Caco-2 (cell line): ENCODE measurements at regions not wholly inside any gene's neighbourhood (a gene's known extent, or its start where the extent isn't known, plus 50 kb on each side); places are given as distances from the start of the nearest gene placed in this dataset.

Source experiments
- BruUV-seq: library from RNA; stranded (reverse); fragments of 400-500 nt; replicated peaks from 2 replicates; lab custom pipeline; 2021; lab: Mats Ljungman, UMichigan
- CTCF ChIA-PET: fragments of 300-600 bp; sonication (Branson Sonifier 250); formaldehyde crosslinking; loops from one replicate; lab custom pipeline; 2022; ENCODE audit warnings: antibody characterized with exemption; lab: Charles Lee
- POLR2A ChIA-PET: fragments of 300-600 bp; sonication (Branson Sonifier 250); formaldehyde crosslinking; loops from one replicate; lab custom pipeline; 2022; ENCODE audit warnings: antibody characterized with exemption; lab: Charles Lee
- DNase-seq, 2 experiments: peaks; one replicate each; pipeline versions ENCODE4 v3.0.0 to v3.0.0-alpha.2; 2020 to 2022
- H3K27me3 ChIP-seq: replicated peaks from 2 replicates; pipeline ENCODE4 v1.6.0; 2011; ENCODE audit warnings: low read length; ENCODE audit not compliant: control insufficient read depth, insufficient read depth
- H3K36me3 ChIP-seq: 2 replicates; pipeline ENCODE4 v1.5.1; 2011; ENCODE audit warnings: low read length; ENCODE audit not compliant: control insufficient read depth, insufficient read depth
- H3K4me1 ChIP-seq: fragments of 250-450 bp; sonication (Bioruptor Pico); 2 replicates; pipeline ENCODE4 v1.5.1; 2020; ENCODE audit warnings: mild to moderate bottlenecking
- H3K4me3 ChIP-seq: 2 replicates; pipeline ENCODE4 v1.5.1; 2011; ENCODE audit warnings: low read depth, mild to moderate bottlenecking, control low read depth, low read length
- H3K9me3 ChIP-seq: fragments of 250-450 bp; sonication (Bioruptor Pico); 2 replicates; pipeline ENCODE4 v1.5.1; 2020; ENCODE audit warnings: mild to moderate bottlenecking, moderate library complexity
- H3K27ac Mint-ChIP-seq: one replicate; pipeline ENCODE4 v1.8.0; 2022; ENCODE audit warnings: mixed read lengths; ENCODE audit not compliant: unreplicated experiment
- H3K27me3 Mint-ChIP-seq: one replicate; pipeline ENCODE4 v1.8.0; 2022; ENCODE audit warnings: mixed read lengths; ENCODE audit not compliant: insufficient read depth, unreplicated experiment
- H3K36me3 Mint-ChIP-seq: one replicate; pipeline ENCODE4 v1.8.0; 2022; ENCODE audit warnings: mild to moderate bottlenecking, mixed read lengths; ENCODE audit not compliant: insufficient read depth, unreplicated experiment
- H3K4me1 Mint-ChIP-seq: one replicate; pipeline ENCODE4 v1.8.0; 2022; ENCODE audit warnings: low read depth, mixed read lengths; ENCODE audit not compliant: unreplicated experiment
- H3K4me3 Mint-ChIP-seq: one replicate; pipeline ENCODE4 v1.8.0; 2022; ENCODE audit warnings: mild to moderate bottlenecking, moderate library complexity, mixed read lengths; ENCODE audit not compliant: unreplicated experiment
- H3K9me3 Mint-ChIP-seq: one replicate; pipeline ENCODE4 v1.8.0; 2022; ENCODE audit warnings: mixed read lengths; ENCODE audit not compliant: unreplicated experiment
- CTCF ChIP-seq, 2 experiments: fragments of 200-600 bp in 1 of 2; IDR thresholded peaks; 1 replicate in 1 of 2; 2 replicates in 1 of 2; pipeline versions ENCODE4 v1.5.1 to v1.8.0; 2011 to 2022; ENCODE audit warnings: antibody characterized with exemption in 1 of 2, control low read depth in 1 of 2, inconsistent platforms in 1 of 2, low read depth in 1 of 2, low read length in 1 of 2, mild to moderate bottlenecking in 1 of 2, moderate library complexity in 1 of 2; ENCODE audit not compliant: insufficient read depth in 1 of 2, severe bottlenecking in 1 of 2, unreplicated experiment in 1 of 2
- intact Hi-C: fragments of 100-400 bp; cut with micrococcal nuclease; formaldehyde crosslinking; loops from one replicate; pipeline ENCODE4 v1.10.0; 2022; ENCODE audit not compliant: unreplicated experiment

GRCh38 chr2:43127208-43127940 lies 99.0 kb downstream of the ZFP36L2 start:
- no peak overlapping the region for H3K4me3 Mint-ChIP-seq
- H3K9me3 ChIP-seq: no peaks in the 10 kb centered on the region
- peak; percentile 66 to 72 for DNase-seq
- intact Hi-C loops: no loop called here
- ChIA-PET POLR2A (no interaction called here), CTCF (interaction anchor here (0.6 to 1.5 kb wide), 3 partner anchors 21 to 180 kb away, joined by 3 read pairs; no protein-coding TSS in a partner anchor)
- TF ChIP-seq CTCF (IDR thresholded peaks at IDR 0.05; ENCODE audit: insufficient read depth in 1 of 2, low read depth in 1 of 2, low read length in 1 of 2, severe bottlenecking in 1 of 2, unreplicated experiment in 1 of 2): peak; percentile 44 to 75
- H3K4me1 Mint-ChIP-seq: peaks cover 38% of the 10 kb centered on the region
- H3K36me3 Mint-ChIP-seq: peaks cover 3% of the 10 kb centered on the region
- peaks cover 36% of the 10 kb centered on the region for H3K4me1 ChIP-seq
- BruUV-seq: no TSS peak
- H3K27ac Mint-ChIP-seq: no peak overlapping the region
- H3K9me3 Mint-ChIP-seq: no peaks in the 10 kb centered on the region
- no peaks in the 10 kb centered on the region; the same call in 1 of the 2 replicates for H3K36me3 ChIP-seq
- H3K27me3 Mint-ChIP-seq: no peaks in the 10 kb centered on the region
- H3K4me3 ChIP-seq: no peak overlapping the region
- H3K27me3 ChIP-seq: no peaks in the 10 kb centered on the region

- H3K36me3 ChIP-seq: no peaks in the 10 kb centered on the region; the same call in 1 of the 2 replicates
- Mint-ChIP-seq H3K27me3 (no peaks in the 10 kb centered on the region), H3K27ac (no peak overlapping the region), H3K9me3 (no peaks in the 10 kb centered on the region), H3K4me1 (peaks cover 36% of the 10 kb centered on the region), H3K4me3 (no peak overlapping the region), H3K36me3 (peaks cover 6% of the 10 kb centered on the region)
- H3K27me3 ChIP-seq: no peaks in the 10 kb centered on the region
- H3K9me3 ChIP-seq: no peaks in the 10 kb centered on the region
- POLR2A ChIA-PET: no interaction called here
- CTCF ChIA-PET: interaction anchor here (0.6 to 1.5 kb wide), 3 partner anchors 20 to 179 kb away, joined by 3 read pairs; no protein-coding TSS in a partner anchor
- no peak for TF ChIP-seq CTCF (IDR thresholded peaks at IDR 0.05; ENCODE audit: insufficient read depth in 1 of 2, low read depth in 1 of 2, low read length in 1 of 2, severe bottlenecking in 1 of 2, unreplicated experiment in 1 of 2)
- peaks cover 32% of the 10 kb centered on the region for H3K4me1 ChIP-seq
- intact Hi-C loops: no loop called here
- DNase-seq: no peak
- BruUV-seq: no TSS peak
- no peak overlapping the region for H3K4me3 ChIP-seq
These were observed 99.6 kb downstream of the ZFP36L2 start for GRCh38 chr2:43126817-43127207.

- no peak for TF ChIP-seq CTCF (IDR thresholded peaks at IDR 0.05; ENCODE audit: insufficient read depth in 1 of 2, low read depth in 1 of 2, low read length in 1 of 2, severe bottlenecking in 1 of 2, unreplicated experiment in 1 of 2)
- peaks cover 17% of the 10 kb centered on the region for H3K4me1 ChIP-seq
- H3K4me3 Mint-ChIP-seq: no peak overlapping the region
- no peaks in the 10 kb centered on the region for H3K9me3 Mint-ChIP-seq
- DNase-seq: peak in 1 of 2 experiments; percentile 23
- intact Hi-C loops: no loop called here
- H3K4me1 Mint-ChIP-seq: peaks cover 22% of the 10 kb centered on the region
- H3K9me3 ChIP-seq: peaks cover under 1% of the 10 kb centered on the region; the same call in 1 of the 2 replicates
- H3K27me3 ChIP-seq: no peaks in the 10 kb centered on the region
- ChIA-PET CTCF (no interaction called here), POLR2A (interaction anchor here (0.6 kb wide), 1 partner anchor 632 kb away, joined by 4 read pairs; no protein-coding TSS in a partner anchor)
- no TSS peak for BruUV-seq
- no peaks in the 10 kb centered on the region for H3K36me3 ChIP-seq
- no peaks in the 10 kb centered on the region for H3K27me3 Mint-ChIP-seq
- no peak overlapping the region for H3K4me3 ChIP-seq
- peaks cover 6% of the 10 kb centered on the region for H3K36me3 Mint-ChIP-seq
- H3K27ac Mint-ChIP-seq: peak overlapping the region; percentile 65
These were observed 101.1 kb downstream of the ZFP36L2 start for GRCh38 chr2:43125090-43125998.
